Activated CD4-positive, CD25-positive, alpha-beta regulatory T cell treated with anti-CD3 and anti-CD28 coated beads, Interleukin-2, amount 50 U/mL, for 24 hours (primary cell): ENCODE measurements at regions not wholly inside any gene's neighbourhood (a gene's known extent, or its start where the extent isn't known, plus 50 kb on each side); places are given as distances from the start of the nearest gene placed in this dataset.

Source experiments
- ATAC-seq, 2 donors: fragments of 150-1000 bp; cut with Tn5 transposase; one replicate each; pipeline ENCODE4 v1.10.0; 2021; ENCODE audit warnings: mild to moderate bottlenecking in 1 of 2, moderate library complexity in 1 of 2

GRCh38 chr11:113634940-113635575 lies 71.0 kb downstream of the TMPRSS5 start:
- ATAC-seq: no peak

GRCh38 chr11:113632981-113633380 lies 73.1 kb downstream of the TMPRSS5 start:
- no peak for ATAC-seq

- no peak for ATAC-seq
These were observed 76.5 kb downstream of the TMPRSS5 start for GRCh38 chr11:113629562-113629961.

GRCh38 chr11:113628912-113629311 lies 77.2 kb downstream of the TMPRSS5 start:
- ATAC-seq: no peak

- no peak for ATAC-seq
These were observed 78.2 kb downstream of the TMPRSS5 start for GRCh38 chr11:113627946-113628345.

- no peak for ATAC-seq
These were observed 78.8 kb downstream of the TMPRSS5 start for GRCh38 chr11:113627297-113627696.

- no peak for ATAC-seq
These were observed 79.4 kb downstream of the TMPRSS5 start for GRCh38 chr11:113626736-113627135.

GRCh38 chr11:113623114-113623513 lies 83.0 kb downstream of the TMPRSS5 start:
- no peak for ATAC-seq

GRCh38 chr11:113618360-113618759 lies 87.7 kb downstream of the TMPRSS5 start:
- ATAC-seq: no peak

GRCh38 chr11:113615773-113616172 lies 90.3 kb downstream of the TMPRSS5 start:
- ATAC-seq: no peak

- no peak for ATAC-seq
These were observed 91.0 kb downstream of the TMPRSS5 start for GRCh38 chr11:113615098-113615497.

- no peak for ATAC-seq
These were observed 92.0 kb downstream of the TMPRSS5 start for GRCh38 chr11:113614097-113614496.

GRCh38 chr11:113613619-113614018 lies 92.5 kb downstream of the TMPRSS5 start:
- no peak for ATAC-seq

GRCh38 chr11:113604186-113604585 lies 101.9 kb downstream of the TMPRSS5 start:
- no peak for ATAC-seq

GRCh38 chr11:113603277-113604059 lies 102.6 kb downstream of the TMPRSS5 start:
- ATAC-seq: no peak

GRCh38 chr11:113602483-113602882 lies 103.6 kb downstream of the TMPRSS5 start:
- ATAC-seq: no peak

- no peak for ATAC-seq
These were observed 109.5 kb downstream of the TMPRSS5 start for GRCh38 chr11:113596658-113597057.

GRCh38 chr11:113595810-113596594 lies 110.1 kb downstream of the TMPRSS5 start:
- ATAC-seq: no peak

GRCh38 chr11:113593698-113594308 lies 112.3 kb downstream of the TMPRSS5 start:
- ATAC-seq: peak; percentile 58 to 89

GRCh38 chr11:113591117-113591516 lies 115.0 kb downstream of the TMPRSS5 start:
- ATAC-seq: no peak

GRCh38 chr11:113587308-113587739 lies 112.1 kb upstream of the DRD2 start:
- peak; percentile 96 to 99 for ATAC-seq

- ATAC-seq: no peak
These were observed 109.2 kb upstream of the DRD2 start for GRCh38 chr11:113584371-113584770.

GRCh38 chr11:113581713-113582112 lies 106.5 kb upstream of the DRD2 start:
- no peak for ATAC-seq
